ENCODE measurements at regions not wholly inside any gene's neighbourhood (a gene's known extent, or its start where the extent isn't known, plus 50 kb on each side); places are given as distances from the start of the nearest gene placed in this dataset.

- no peak for DNase-seq
These were observed 117.7 kb downstream of the ETS2 start for GRCh38 chr21:38923429-38923828.

- DNase-seq, result no peak
These were observed 116.9 kb downstream of the ETS2 start for GRCh38 chr21:38922474-38923235.

- no peak for DNase-seq
These were observed 116.0 kb downstream of the ETS2 start for GRCh38 chr21:38921511-38922251.

GRCh38 chr21:38920631-38921398, 115.1 kb downstream of the ETS2 start:
- DNase-seq, result no peak

GRCh38 chr21:38918607-38919346, 113.0 kb downstream of the ETS2 start:
- peak; percentile 18 for DNase-seq

- DNase-seq, result no peak
These were observed 111.5 kb downstream of the ETS2 start for GRCh38 chr21:38917043-38917774.

GRCh38 chr21:38916214-38916964, 110.7 kb downstream of the ETS2 start:
- DNase-seq, result no peak

- no peak for DNase-seq
These were observed 109.8 kb downstream of the ETS2 start for GRCh38 chr21:38915546-38915945.

GRCh38 chr21:38914528-38915293, 109.0 kb downstream of the ETS2 start:
- no peak for DNase-seq

- no peak for DNase-seq
These were observed 108.3 kb downstream of the ETS2 start for GRCh38 chr21:38913893-38914527.

- DNase-seq, result no peak
These were observed 107.6 kb downstream of the ETS2 start for GRCh38 chr21:38913120-38913892.

- no peak for DNase-seq
These were observed 107.0 kb downstream of the ETS2 start for GRCh38 chr21:38912789-38913119.

- DNase-seq, result no peak
These were observed 106.4 kb downstream of the ETS2 start for GRCh38 chr21:38912102-38912629.

- DNase-seq, result no peak
These were observed 105.9 kb downstream of the ETS2 start for GRCh38 chr21:38911484-38912101.

- DNase-seq, result no peak
These were observed 104.8 kb downstream of the ETS2 start for GRCh38 chr21:38910390-38911067.

- no peak for DNase-seq
These were observed 104.2 kb downstream of the ETS2 start for GRCh38 chr21:38909929-38910328.

- no peak for DNase-seq
These were observed 103.4 kb downstream of the ETS2 start for GRCh38 chr21:38909109-38909508.

- peak; percentile 54 for DNase-seq
These were observed 102.8 kb downstream of the ETS2 start for GRCh38 chr21:38908537-38908936.

All from MV-4-11 (cell line).